MM.1S (cell line): ENCODE measurements at regions not wholly inside any gene's neighbourhood (a gene's known extent, or its start where the extent isn't known, plus 50 kb on each side); places are given as distances from the start of the nearest gene placed in this dataset.

ENCODE experiments used
- DNase-seq: peaks from one replicate; pipeline ENCODE4 v3.0.0-alpha.2; 2015
- H2AFZ ChIP-seq: fragments of 300-600 bp; sonication (generic); 2 replicates; pipeline ENCODE4 v1.6.0; 2016; ENCODE audit warnings: antibody characterized with exemption, low read length
- H3F3A ChIP-seq: fragments of 300-600 bp; sonication (generic); 2 replicates; pipeline ENCODE4 v1.6.1; 2016; ENCODE audit warnings: mild to moderate bottlenecking, antibody characterized with exemption, low read length, moderate library complexity, mixed read lengths; ENCODE audit not compliant: insufficient read depth
- H3K27ac ChIP-seq: fragments of 300-600 bp; sonication (generic); 2 replicates; pipeline ENCODE4 v1.5.1; 2016; ENCODE audit warnings: mild to moderate bottlenecking, low read length
- H3K27me3 ChIP-seq: fragments of 300-600 bp; sonication (generic); replicated peaks from 2 replicates; pipeline ENCODE4 v1.6.0; 2016; ENCODE audit warnings: low read length; ENCODE audit not compliant: insufficient read depth
- H3K36me3 ChIP-seq: fragments of 300-600 bp; sonication (generic); replicated peaks from 2 replicates; pipeline ENCODE4 v1.6.1; 2016; ENCODE audit warnings: mild to moderate bottlenecking, low read length, mixed read lengths; ENCODE audit not compliant: insufficient read depth
- H3K4me1 ChIP-seq: fragments of 300-600 bp; sonication (generic); 2 replicates; pipeline ENCODE4 v1.6.1; 2016; ENCODE audit warnings: low read length, mixed read lengths
- H3K4me2 ChIP-seq: fragments of 300-600 bp; sonication (generic); 2 replicates; pipeline ENCODE4 v1.6.0; 2016; ENCODE audit warnings: low read depth, low read length
- H3K4me3 ChIP-seq: fragments of 300-600 bp; sonication (generic); 2 replicates; pipeline ENCODE4 v1.5.1; 2016; ENCODE audit warnings: low read length, mixed read lengths
- H3K79me2 ChIP-seq: fragments of 300-600 bp; sonication (generic); 2 replicates; pipeline ENCODE4 v1.6.1; 2016; ENCODE audit warnings: mixed run types, low read length, mixed read lengths
- H3K9ac ChIP-seq: fragments of 300-600 bp; sonication (generic); 2 replicates; pipeline ENCODE4 v1.6.1; 2016; ENCODE audit warnings: low read length, mixed read lengths
- H3K9me2 ChIP-seq: fragments of 300-600 bp; sonication (generic); replicated peaks from 2 replicates; pipeline ENCODE4 v1.6.1; 2016; ENCODE audit warnings: mild to moderate bottlenecking, low read length, mixed read lengths; ENCODE audit not compliant: insufficient read depth
- H3K9me3 ChIP-seq: fragments of 300-600 bp; sonication (generic); replicated peaks from 2 replicates; pipeline ENCODE4 v1.6.1; 2016; ENCODE audit warnings: mild to moderate bottlenecking, low read length, mixed read lengths; ENCODE audit not compliant: insufficient read depth
- H4K20me1 ChIP-seq: fragments of 300-600 bp; sonication (generic); 2 replicates; pipeline ENCODE4 v1.6.1; 2016; ENCODE audit warnings: mild to moderate bottlenecking, low read length, moderate library complexity, mixed read lengths; ENCODE audit not compliant: insufficient read depth
- CTCF ChIP-seq: fragments of 300-600 bp; sonication (generic); IDR thresholded peaks from 2 replicates; pipeline ENCODE4 v1.5.1; 2016; ENCODE audit warnings: antibody characterized with exemption, low read length, mixed read lengths
- EZH2 ChIP-seq: fragments of 300-600 bp; sonication (generic); optimal IDR thresholded peaks from 2 replicates; pipeline ENCODE3; 2017; ENCODE audit warnings: low read depth, mild to moderate bottlenecking, antibody characterized with exemption, low read length, mixed read lengths
- EZH2phosphoT487 ChIP-seq: fragments of 300-600 bp; sonication (generic); IDR thresholded peaks from 2 replicates; pipeline ENCODE4 v1.6.1; 2018; ENCODE audit warnings: antibody characterized with exemption, low read length

GRCh38 chr2:116859708-116860107, 954.8 kb upstream of the DDX18 start:
- TF ChIP-seq EZH2 (no peak), EZH2phosphoT487 (no peak)
- Histone ChIP-seq H3K4me1 (no peaks in the 10 kb centered on the region), H3K79me2 (no peaks in the 10 kb centered on the region), H3K36me3 (no peaks in the 10 kb centered on the region), H3K4me2 (no peak overlapping the region), H3K9me3 (no peaks in the 10 kb centered on the region), H3K27me3 (no peaks in the 10 kb centered on the region), H3F3A (no peaks in the 10 kb centered on the region), H3K9me2 (no peaks in the 10 kb centered on the region), H3K27ac (no peak overlapping the region), H4K20me1 (no peaks in the 10 kb centered on the region), H2AFZ (no peak overlapping the region), H3K9ac (no peak overlapping the region), H3K4me3 (no peak overlapping the region)
- no peak for DNase-seq

- H3K9me3 ChIP-seq: no peaks in the 10 kb centered on the region
- no peaks in the 10 kb centered on the region for H3K4me1 ChIP-seq
- H3K27me3 ChIP-seq: no peaks in the 10 kb centered on the region
- H3K9me2 ChIP-seq: no peaks in the 10 kb centered on the region
- no peak overlapping the region for H2AFZ ChIP-seq
- no peak overlapping the region for H3K4me3 ChIP-seq
- no peak for DNase-seq
- no peaks in the 10 kb centered on the region for H4K20me1 ChIP-seq
- no peak overlapping the region for H3K27ac ChIP-seq
- H3K79me2 ChIP-seq: no peaks in the 10 kb centered on the region
- TF ChIP-seq EZH2phosphoT487 (no peak), CTCF (no peak), EZH2 (no peak)
- no peaks in the 10 kb centered on the region for H3K36me3 ChIP-seq
- H3K4me2 ChIP-seq: no peak overlapping the region
- H3F3A ChIP-seq: no peaks in the 10 kb centered on the region
- no peak overlapping the region for H3K9ac ChIP-seq
Observed at GRCh38 chr2:116874021-116874420, 940.5 kb upstream of the DDX18 start.

GRCh38 chr2:116877274-116877673, 937.2 kb upstream of the DDX18 start:
- no peaks in the 10 kb centered on the region for H3K36me3 ChIP-seq
- no peaks in the 10 kb centered on the region for H3K4me1 ChIP-seq

More at GRCh38 chr2:116877274-116877673, 937.2 kb upstream of the DDX18 start:
- H3K27ac ChIP-seq: no peak overlapping the region
- no peak for TF ChIP-seq CTCF
- no peak for TF ChIP-seq EZH2
- TF ChIP-seq EZH2phosphoT487: no peak
- no peak for DNase-seq
- no peaks in the 10 kb centered on the region for H3K9me3 ChIP-seq
- no peak overlapping the region for H3K4me2 ChIP-seq
- H3K4me3 ChIP-seq: no peak overlapping the region
- no peaks in the 10 kb centered on the region for H3K27me3 ChIP-seq
- no peaks in the 10 kb centered on the region for H4K20me1 ChIP-seq
- no peaks in the 10 kb centered on the region for H3K79me2 ChIP-seq
- H2AFZ ChIP-seq: no peak overlapping the region
- no peaks in the 10 kb centered on the region for H3F3A ChIP-seq
- no peak overlapping the region for H3K9ac ChIP-seq
- H3K9me2 ChIP-seq: no peaks in the 10 kb centered on the region
